DOHH2 (cell line): ENCODE measurements at regions not wholly inside any gene's neighbourhood (a gene's known extent, or its start where the extent isn't known, plus 50 kb on each side); places are given as distances from the start of the nearest gene placed in this dataset.

Source experiments
- H3F3A ChIP-seq: fragments of 200-600 bp; sonication (generic), shearing (Covaris generic); 2 replicates; pipeline ENCODE4 v1.6.0; 2016; ENCODE audit warnings: antibody characterized with exemption, mild to moderate bottlenecking; ENCODE audit not compliant: control insufficient read depth, insufficient read depth
- H3K27ac ChIP-seq: fragments of 200-600 bp; sonication (generic); 2 replicates; pipeline ENCODE4 v1.5.1; 2014; ENCODE audit warnings: low read depth, mild to moderate bottlenecking, low read length, moderate library complexity
- H3K27me3 ChIP-seq: fragments of 200-600 bp; sonication (generic); 2 replicates; pipeline ENCODE4 v1.6.1; 2014; ENCODE audit warnings: mild to moderate bottlenecking, low read length, mixed read lengths; ENCODE audit not compliant: control insufficient read depth
- H3K36me3 ChIP-seq: fragments of 200-600 bp; sonication (generic); 2 replicates; pipeline ENCODE4 v1.6.1; 2014; ENCODE audit warnings: mild to moderate bottlenecking, low read length, moderate library complexity, mixed read lengths; ENCODE audit not compliant: control insufficient read depth
- H3K4me1 ChIP-seq: fragments of 200-600 bp; sonication (generic); 2 replicates; pipeline ENCODE4 v1.6.1; 2014; ENCODE audit warnings: mild to moderate bottlenecking, low read length, mixed read lengths; ENCODE audit not compliant: control insufficient read depth
- H3K4me2 ChIP-seq: fragments of 200-600 bp; sonication (generic); 2 replicates; pipeline ENCODE4 v1.6.0; 2014; ENCODE audit warnings: mild to moderate bottlenecking, low read length, moderate library complexity
- H3K4me3 ChIP-seq: fragments of 200-600 bp; sonication (generic); 2 replicates; pipeline ENCODE4 v1.5.1; 2014; ENCODE audit warnings: mild to moderate bottlenecking, low read length, mixed read lengths
- H3K79me2 ChIP-seq: fragments of 200-600 bp; sonication (generic); 2 replicates; pipeline ENCODE4 v1.6.1; 2014; ENCODE audit warnings: mild to moderate bottlenecking, low read length, mixed read lengths; ENCODE audit not compliant: control insufficient read depth
- H3K9me2 ChIP-seq: fragments of 200-600 bp; sonication (generic); replicated peaks from 2 replicates; pipeline ENCODE4 v1.6.1; 2014; ENCODE audit warnings: mild to moderate bottlenecking, low read length, mixed read lengths; ENCODE audit not compliant: control insufficient read depth
- H3K9me3 ChIP-seq: fragments of 200-600 bp; sonication (generic); 2 replicates; pipeline ENCODE4 v1.6.1; 2014; ENCODE audit warnings: antibody characterized with exemption, low read length, mixed read lengths; ENCODE audit not compliant: control insufficient read depth, insufficient read depth
- H4K20me1 ChIP-seq: fragments of 200-600 bp; sonication (generic); 2 replicates; pipeline ENCODE4 v1.6.0; 2014; ENCODE audit warnings: low read depth, mild to moderate bottlenecking, antibody characterized with exemption, low read length, moderate library complexity; ENCODE audit not compliant: control insufficient read depth, insufficient read depth
- EZH2phosphoT487 ChIP-seq: fragments of 200-600 bp; sonication (generic); IDR thresholded peaks from 2 replicates; pipeline ENCODE4 v1.6.1; 2017; ENCODE audit warnings: borderline replicate concordance, mild to moderate bottlenecking, antibody characterized with exemption, low read length, moderate library complexity, mixed read lengths
- TF ChIP-seq, protein P1 (sequence below): fragments of 200-600 bp; sonication (generic); IDR thresholded peaks from one replicate; pipeline ENCODE4 v1.5.1; 2014; ENCODE audit warnings: antibody characterized with exemption, mild to moderate bottlenecking, low read depth, low read length; ENCODE audit not compliant: poor library complexity, severe bottlenecking

DNA sequence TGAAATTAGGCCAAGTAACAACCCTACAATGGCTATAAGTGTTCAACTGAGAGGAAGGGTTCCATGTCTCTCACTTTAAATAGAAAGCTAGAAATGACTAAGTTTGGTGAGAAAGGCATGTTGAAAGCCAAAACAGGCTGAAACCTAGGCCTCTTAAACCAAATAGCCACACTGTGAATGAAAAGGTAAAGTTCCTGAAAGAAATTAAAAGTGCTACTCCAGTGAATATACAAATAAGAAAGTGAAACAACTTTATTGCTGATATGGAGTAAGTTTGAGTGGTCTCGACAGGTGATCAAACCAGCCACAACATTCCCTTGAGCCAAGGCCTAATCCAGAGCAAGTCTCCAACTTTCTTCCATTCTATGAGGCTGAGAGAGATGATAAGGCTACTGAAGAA, 209.6 kb downstream of the KLF12 start:
- H3K4me2 ChIP-seq, result no peak overlapping the region
- H3K36me3 ChIP-seq, result 0 out of 2 replicates have a peak, but pooled peaks cover 1% of the 10 kb centered on the region
- H4K20me1 ChIP-seq, result no peaks in the 10 kb centered on the region
- no peaks in the 10 kb centered on the region for H3K79me2 ChIP-seq
- no peak overlapping the region for H3K27ac ChIP-seq
- no peaks in the 10 kb centered on the region for H3F3A ChIP-seq
- H3K9me3 ChIP-seq, result no peaks in the 10 kb centered on the region
- H3K4me3 ChIP-seq, result no peak overlapping the region
- H3K27me3 ChIP-seq, result no peaks in the 10 kb centered on the region
- H3K9me2 ChIP-seq, result no peaks in the 10 kb centered on the region
- H3K4me1 ChIP-seq, result no peaks in the 10 kb centered on the region
- TF ChIP-seq, protein P1, sequence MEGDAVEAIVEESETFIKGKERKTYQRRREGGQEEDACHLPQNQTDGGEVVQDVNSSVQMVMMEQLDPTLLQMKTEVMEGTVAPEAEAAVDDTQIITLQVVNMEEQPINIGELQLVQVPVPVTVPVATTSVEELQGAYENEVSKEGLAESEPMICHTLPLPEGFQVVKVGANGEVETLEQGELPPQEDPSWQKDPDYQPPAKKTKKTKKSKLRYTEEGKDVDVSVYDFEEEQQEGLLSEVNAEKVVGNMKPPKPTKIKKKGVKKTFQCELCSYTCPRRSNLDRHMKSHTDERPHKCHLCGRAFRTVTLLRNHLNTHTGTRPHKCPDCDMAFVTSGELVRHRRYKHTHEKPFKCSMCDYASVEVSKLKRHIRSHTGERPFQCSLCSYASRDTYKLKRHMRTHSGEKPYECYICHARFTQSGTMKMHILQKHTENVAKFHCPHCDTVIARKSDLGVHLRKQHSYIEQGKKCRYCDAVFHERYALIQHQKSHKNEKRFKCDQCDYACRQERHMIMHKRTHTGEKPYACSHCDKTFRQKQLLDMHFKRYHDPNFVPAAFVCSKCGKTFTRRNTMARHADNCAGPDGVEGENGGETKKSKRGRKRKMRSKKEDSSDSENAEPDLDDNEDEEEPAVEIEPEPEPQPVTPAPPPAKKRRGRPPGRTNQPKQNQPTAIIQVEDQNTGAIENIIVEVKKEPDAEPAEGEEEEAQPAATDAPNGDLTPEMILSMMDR, result no peak
- TF ChIP-seq EZH2phosphoT487, result no peak

DNA sequence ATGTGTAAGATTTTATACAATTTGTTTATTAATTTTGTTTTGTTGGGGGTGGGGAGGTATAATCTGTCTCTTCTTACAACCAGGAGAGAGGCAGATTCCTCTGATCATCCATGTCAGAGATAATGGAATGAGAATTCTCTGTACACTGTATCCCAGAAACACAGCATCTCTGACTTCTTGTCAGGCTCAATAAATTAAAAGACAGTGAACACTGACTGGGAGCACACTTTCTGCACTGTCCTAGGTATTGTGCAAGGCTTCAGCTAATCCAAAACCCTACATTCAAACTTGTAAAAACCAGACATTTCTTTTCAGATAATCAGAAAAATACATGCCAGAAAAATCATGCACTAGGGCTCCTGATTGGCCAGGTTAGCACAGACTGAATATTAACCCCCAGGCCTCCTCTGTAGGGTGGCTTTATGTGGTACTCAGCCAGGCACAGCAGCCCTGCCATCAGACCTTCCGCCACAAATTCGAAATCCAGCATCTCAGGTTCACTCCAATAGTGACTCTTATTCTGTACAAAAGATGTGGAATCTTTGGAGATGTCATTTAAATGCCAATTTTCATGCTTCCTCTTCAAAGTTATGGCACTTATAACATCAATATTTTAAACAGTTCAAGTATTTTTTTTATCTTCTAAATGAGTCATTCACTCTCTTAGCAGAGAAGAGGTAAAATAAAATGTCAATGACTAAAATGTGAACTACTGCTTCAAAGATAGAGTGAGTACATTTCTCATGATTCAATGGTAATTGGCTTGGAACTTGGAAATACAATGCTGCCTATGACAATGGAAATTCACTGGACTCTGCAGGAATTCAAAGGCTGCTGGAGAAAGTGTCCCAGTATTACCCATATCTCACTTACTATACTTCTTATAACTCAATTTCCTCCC, 211.5 kb downstream of the KLF12 start:
- Histone ChIP-seq H4K20me1 (no peaks in the 10 kb centered on the region), H3K36me3 (no peaks in the 10 kb centered on the region), H3K4me1 (no peaks in the 10 kb centered on the region), H3K9me2 (no peaks in the 10 kb centered on the region), H3K27ac (no peak overlapping the region), H3K4me2 (no peak overlapping the region), H3K9me3 (no peaks in the 10 kb centered on the region), H3K27me3 (no peaks in the 10 kb centered on the region), H3F3A (no peaks in the 10 kb centered on the region), H3K4me3 (no peak overlapping the region), H3K79me2 (no peaks in the 10 kb centered on the region)
- TF ChIP-seq, protein P1, result no peak
- TF ChIP-seq EZH2phosphoT487, result no peak

DNA sequence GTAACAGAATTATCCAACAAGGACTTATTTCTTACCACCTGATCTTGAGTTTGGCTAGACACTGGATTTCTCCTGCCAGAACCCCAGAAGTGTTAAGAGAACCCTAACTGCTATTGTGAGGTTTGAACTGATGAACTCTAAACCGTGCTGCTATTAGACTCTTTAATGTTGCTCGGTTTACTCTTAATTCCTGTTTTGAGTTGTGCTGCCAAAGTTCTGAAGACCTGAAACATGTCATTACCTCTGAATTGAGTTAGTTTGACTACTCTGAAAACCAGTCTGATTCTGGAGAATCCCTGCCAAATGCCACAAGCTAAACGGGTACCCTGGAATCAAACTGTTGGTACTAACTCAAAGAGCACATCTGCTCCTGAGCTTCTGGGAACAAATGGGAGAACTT, 215.5 kb downstream of the KLF12 start:
- Histone ChIP-seq H3K4me3 (no peak overlapping the region), H3K9me2 (no peaks in the 10 kb centered on the region), H3K4me2 (no peak overlapping the region), H3K27me3 (no peaks in the 10 kb centered on the region), H3F3A (no peaks in the 10 kb centered on the region), H3K36me3 (no peaks in the 10 kb centered on the region), H4K20me1 (no peaks in the 10 kb centered on the region), H3K4me1 (peaks cover 14% of the 10 kb centered on the region), H3K27ac (no peak overlapping the region), H3K79me2 (no peaks in the 10 kb centered on the region), H3K9me3 (no peaks in the 10 kb centered on the region)
- no peak for TF ChIP-seq EZH2phosphoT487
- TF ChIP-seq, protein P1, result no peak
